AG04449 (cell line): ENCODE measurements at regions not wholly inside any gene's neighbourhood (a gene's known extent, or its start where the extent isn't known, plus 50 kb on each side); places are given as distances from the start of the nearest gene placed in this dataset.

Experiments used
- CTCF ChIA-PET: fragments of 350-600 bp; formaldehyde crosslinking; extraction: SDS; loops from one replicate; lab custom pipeline; 2021; ENCODE audit warnings: antibody characterized with exemption; lab: Yijun Ruan, JAX
- POLR2A ChIA-PET: fragments of 400-600, 350-600 bp; formaldehyde crosslinking; extraction: SDS; loops from one replicate; lab custom pipeline; 2020; ENCODE audit warnings: antibody characterized with exemption, inconsistent platforms; lab: Yijun Ruan, JAX
- DNase-seq: peaks from one replicate; pipeline ENCODE4 v3.0.0-alpha.2; 2010; ENCODE audit warnings: low read depth, low spot score
- H3K4me3 ChIP-seq: 2 replicates; pipeline ENCODE4 v1.5.1; 2011; ENCODE audit warnings: low read depth, mild to moderate bottlenecking, control low read depth, low read length
- TF ChIP-seq, protein P1 (sequence below): IDR thresholded peaks from one replicate; pipeline ENCODE4 v1.5.1; 2011; ENCODE audit warnings: mild to moderate bottlenecking, moderate library complexity, low read length, control low read depth, inconsistent platforms; ENCODE audit not compliant: insufficient read depth; ENCODE audit errors: missing control alignments

DNA sequence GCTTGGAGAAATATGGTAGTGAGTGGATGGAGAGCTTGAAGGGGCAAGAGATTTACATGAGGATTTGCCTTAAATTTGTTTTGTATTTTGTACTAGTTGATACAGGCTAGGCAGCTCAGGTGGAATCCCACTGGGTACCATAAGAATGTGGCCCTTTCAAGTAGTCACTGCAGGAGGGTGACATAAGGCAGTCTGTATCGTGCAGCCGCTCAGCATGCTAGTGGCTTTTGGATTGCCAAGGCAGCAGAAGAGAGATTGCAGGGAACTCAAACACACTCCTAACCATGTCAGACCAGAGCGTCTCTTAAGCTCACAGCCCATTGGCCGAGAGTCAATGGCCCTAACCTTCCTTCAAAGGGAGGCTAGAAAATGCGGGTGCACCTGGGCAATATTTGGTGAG is 420.0 kb downstream of the ADGRL2 start:
- H3K4me3 ChIP-seq, result no peak overlapping the region
- ChIA-PET POLR2A (no interaction called here), CTCF (no interaction called here)
- TF ChIP-seq, protein P1, sequence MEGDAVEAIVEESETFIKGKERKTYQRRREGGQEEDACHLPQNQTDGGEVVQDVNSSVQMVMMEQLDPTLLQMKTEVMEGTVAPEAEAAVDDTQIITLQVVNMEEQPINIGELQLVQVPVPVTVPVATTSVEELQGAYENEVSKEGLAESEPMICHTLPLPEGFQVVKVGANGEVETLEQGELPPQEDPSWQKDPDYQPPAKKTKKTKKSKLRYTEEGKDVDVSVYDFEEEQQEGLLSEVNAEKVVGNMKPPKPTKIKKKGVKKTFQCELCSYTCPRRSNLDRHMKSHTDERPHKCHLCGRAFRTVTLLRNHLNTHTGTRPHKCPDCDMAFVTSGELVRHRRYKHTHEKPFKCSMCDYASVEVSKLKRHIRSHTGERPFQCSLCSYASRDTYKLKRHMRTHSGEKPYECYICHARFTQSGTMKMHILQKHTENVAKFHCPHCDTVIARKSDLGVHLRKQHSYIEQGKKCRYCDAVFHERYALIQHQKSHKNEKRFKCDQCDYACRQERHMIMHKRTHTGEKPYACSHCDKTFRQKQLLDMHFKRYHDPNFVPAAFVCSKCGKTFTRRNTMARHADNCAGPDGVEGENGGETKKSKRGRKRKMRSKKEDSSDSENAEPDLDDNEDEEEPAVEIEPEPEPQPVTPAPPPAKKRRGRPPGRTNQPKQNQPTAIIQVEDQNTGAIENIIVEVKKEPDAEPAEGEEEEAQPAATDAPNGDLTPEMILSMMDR, result no peak
- no peak for DNase-seq

DNA sequence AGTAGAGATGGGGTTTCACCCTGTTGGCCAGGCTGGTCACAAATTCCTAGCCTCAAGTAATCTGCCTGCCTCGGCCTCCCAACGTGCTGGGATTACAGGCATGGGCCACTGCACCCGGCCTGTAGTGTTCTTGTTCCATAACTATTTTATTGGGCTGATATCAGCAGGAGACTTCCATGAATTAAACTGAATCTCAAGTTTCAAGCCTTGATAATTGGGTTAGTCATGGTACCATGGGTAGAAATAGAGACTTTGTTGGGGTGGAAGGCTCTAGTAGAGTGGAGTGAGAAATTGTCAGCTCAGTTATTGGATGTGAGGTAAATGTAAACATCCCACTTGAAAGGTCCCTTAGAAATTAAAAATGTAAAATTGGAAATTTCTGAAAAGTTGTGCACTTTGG is 419.1 kb downstream of the ADGRL2 start:
- H3K4me3 ChIP-seq, result no peak overlapping the region
- ChIA-PET CTCF (no interaction called here), POLR2A (no interaction called here)
- DNase-seq, result no peak
- TF ChIP-seq, protein P1, result no peak

- no peak overlapping the region for H3K4me3 ChIP-seq
- POLR2A ChIA-PET, result no interaction called here
- no peak for DNase-seq
- CTCF ChIA-PET, result no interaction called here
- TF ChIP-seq, protein P1, result no peak
These were observed 418.1 kb downstream of the ADGRL2 start for GRCh38 chr1:82218846-82219245.

DNA sequence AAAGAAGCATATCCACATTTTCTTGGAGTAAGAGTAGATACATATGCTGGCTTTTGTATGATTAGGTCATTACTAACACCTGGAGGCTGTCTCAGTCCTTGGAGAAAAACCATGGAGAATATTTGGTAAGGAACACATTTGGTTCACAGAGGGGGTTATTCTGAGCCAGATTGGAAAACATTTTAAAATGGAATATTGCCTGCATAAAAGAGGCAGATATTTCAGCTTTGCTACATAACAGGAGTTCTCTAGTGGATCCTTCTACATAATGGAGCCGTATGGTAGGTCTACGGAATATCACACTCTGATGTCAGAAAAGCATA is 415.1 kb downstream of the ADGRL2 start:
- no peak overlapping the region for H3K4me3 ChIP-seq
- TF ChIP-seq, protein P1, result no peak
- DNase-seq, result no peak
- ChIA-PET POLR2A (no interaction called here), CTCF (no interaction called here)

DNA sequence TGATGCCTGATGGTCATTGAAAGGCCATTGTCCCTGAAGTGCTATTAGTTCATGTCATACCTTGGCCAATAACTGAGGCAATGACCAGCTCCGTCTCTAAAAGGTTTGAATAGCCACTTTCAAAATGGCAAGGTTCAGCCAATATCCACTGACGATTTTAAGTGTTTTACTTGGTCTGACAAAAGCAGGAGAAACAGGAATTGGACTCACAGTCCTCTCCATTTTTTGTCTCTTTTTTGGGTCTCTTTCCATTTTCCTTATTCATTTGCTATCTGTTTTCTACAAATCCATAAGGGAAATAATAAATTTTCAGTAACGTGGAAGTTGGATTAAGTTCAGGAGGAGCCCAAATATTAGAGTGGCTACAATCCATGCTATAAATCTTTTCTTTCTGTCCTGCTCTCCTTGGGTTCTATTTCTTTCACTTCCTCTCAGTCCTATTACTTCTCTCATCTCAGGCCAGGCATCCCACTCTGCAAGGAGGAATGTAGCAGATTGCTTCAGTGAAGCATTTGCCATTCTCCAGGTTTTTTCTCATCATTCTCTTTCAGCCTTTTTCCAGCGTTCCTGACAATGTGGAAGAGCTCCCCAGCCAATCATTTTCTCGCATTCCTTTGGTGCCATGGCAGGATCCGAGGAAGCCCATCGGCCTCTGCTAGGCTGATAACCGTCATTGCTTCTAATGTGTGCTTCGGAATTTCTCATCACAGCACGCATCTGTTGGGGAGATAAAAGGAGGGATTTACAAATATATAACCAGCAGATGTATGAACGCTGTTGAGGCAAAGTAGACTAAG is 414.5 kb downstream of the ADGRL2 start:
- ChIA-PET POLR2A (no interaction called here), CTCF (no interaction called here)
- TF ChIP-seq, protein P1, result no peak
- H3K4me3 ChIP-seq, result no peak overlapping the region
- no peak for DNase-seq

GRCh38 chr1:82214606-82215005 is 413.9 kb downstream of the ADGRL2 start:
- no peak overlapping the region for H3K4me3 ChIP-seq
- no peak for DNase-seq
- POLR2A ChIA-PET, result no interaction called here
- CTCF ChIA-PET, result no interaction called here
- TF ChIP-seq, protein P1, result no peak
